H1 (cell line): ENCODE measurements at regions not wholly inside any gene's neighbourhood (a gene's known extent, or its start where the extent isn't known, plus 50 kb on each side); places are given as distances from the start of the nearest gene placed in this dataset.

ENCODE experiments used
- CHD2 ChIP-seq: IDR thresholded peaks from 2 replicates; pipeline ENCODE4 v1.6.1; 2012; ENCODE audit warnings: low read length, improper control_type of control experiment
- CTCF ChIP-seq, 3 experiments: IDR thresholded peaks; 1 replicate in 2 of 3; 2 replicates in 1 of 3; pipeline versions ENCODE4 v1.5.1 to v1.6.1; 2011; ENCODE audit warnings: low read length in 3 of 3, mild to moderate bottlenecking in 3 of 3, inconsistent platforms in 2 of 3, low read depth in 1 of 3, moderate library complexity in 1 of 3; ENCODE audit not compliant: insufficient read depth in 1 of 3; ENCODE audit errors: control extremely low read depth in 1 of 3
- EP300 ChIP-seq, 2 experiments: IDR thresholded peaks; 1 replicate in 1 of 2; 2 replicates in 1 of 2; pipeline ENCODE4 v1.6.1; 2011 to 2012; ENCODE audit warnings: low read depth in 2 of 2, low read length in 2 of 2, mild to moderate bottlenecking in 2 of 2, borderline replicate concordance in 1 of 2, inconsistent platforms in 1 of 2, moderate library complexity in 1 of 2
- GTF2F1 ChIP-seq: IDR thresholded peaks from 2 replicates; pipeline ENCODE4 v1.6.1; 2012; ENCODE audit warnings: low read depth, low read length, improper control_type of control experiment, borderline replicate concordance
- POLR2A ChIP-seq, 2 experiments: IDR thresholded peaks; 1 replicate in 1 of 2; 2 replicates in 1 of 2; pipeline ENCODE4 v1.6.1; 2011; ENCODE audit warnings: low read depth in 2 of 2, low read length in 2 of 2, mild to moderate bottlenecking in 2 of 2; ENCODE audit errors: control extremely low read depth in 1 of 2
- RFX5 ChIP-seq: IDR thresholded peaks from 2 replicates; pipeline ENCODE4 v1.6.1; 2011; ENCODE audit warnings: low read depth, low read length, improper control_type of control experiment, borderline replicate concordance

GRCh38 chr5:116900793-116901192, 326.2 kb upstream of the SEMA6A start:
- no peak for TF ChIP-seq GTF2F1
- no peak for TF ChIP-seq CTCF (IDR thresholded peaks at IDR 0.05; ENCODE audit: control extremely low read depth in 1 of 3, insufficient read depth in 1 of 3, low read depth in 1 of 3, low read length in 3 of 3)
- no peak for TF ChIP-seq EP300 (IDR thresholded peaks at IDR 0.05; ENCODE audit: borderline replicate concordance in 1 of 2, low read depth in 2 of 2, low read length in 2 of 2)
- no peak for TF ChIP-seq RFX5
- no peak for TF ChIP-seq CHD2
- TF ChIP-seq POLR2A (IDR thresholded peaks at IDR 0.05; ENCODE audit: control extremely low read depth in 1 of 2, low read depth in 2 of 2, low read length in 2 of 2): no peak
